ENCODE measurements at regions not wholly inside any gene's neighbourhood (a gene's known extent, or its start where the extent isn't known, plus 50 kb on each side); places are given as distances from the start of the nearest gene placed in this dataset.
"Not testable (repeated sequence)": the region's sequence is repeated elsewhere in the genome, so short reads cannot be mapped to it uniquely, and the experiment has no call there.

GRCh38 chr5:56733580-56733979 lies 81.8 kb upstream of the MAP3K1 start:
- no peak for DNase-seq (ENCODE audit: insufficient read length, low spot score)
- no peak for FAIRE-seq

GRCh38 chr5:56732121-56732520 lies 83.2 kb upstream of the MAP3K1 start:
- no peak for DNase-seq (ENCODE audit: insufficient read length, low spot score)
- no peak for FAIRE-seq

- not testable (repeated sequence) for FAIRE-seq; DNase-seq (ENCODE audit: insufficient read length, low spot score)
These were observed 83.9 kb upstream of the MAP3K1 start for GRCh38 chr5:56731473-56731872.

- DNase-seq (ENCODE audit: insufficient read length, low spot score) (no peak), FAIRE-seq (no peak)
These were observed 85.9 kb upstream of the MAP3K1 start for GRCh38 chr5:56729488-56729887.

- FAIRE-seq: no peak
- no peak for DNase-seq (ENCODE audit: insufficient read length, low spot score)
These were observed 89.5 kb upstream of the MAP3K1 start for GRCh38 chr5:56725711-56726411.

GRCh38 chr5:56724857-56725256 lies 90.5 kb upstream of the MAP3K1 start:
- DNase-seq (ENCODE audit: insufficient read length, low spot score); FAIRE-seq: not testable (repeated sequence)

GRCh38 chr5:56722317-56722716 lies 93.0 kb upstream of the MAP3K1 start:
- FAIRE-seq (no peak), DNase-seq (ENCODE audit: insufficient read length, low spot score) (no peak)

GRCh38 chr5:56717253-56717987 lies 97.9 kb upstream of the MAP3K1 start:
- FAIRE-seq (no peak), DNase-seq (ENCODE audit: insufficient read length, low spot score) (no peak)

GRCh38 chr5:56715986-56716385 lies 99.4 kb upstream of the MAP3K1 start:
- no peak for FAIRE-seq
- no peak for DNase-seq (ENCODE audit: insufficient read length, low spot score)

GRCh38 chr5:56712895-56713591 lies 102.3 kb upstream of the MAP3K1 start:
- FAIRE-seq: no peak
- DNase-seq (ENCODE audit: insufficient read length, low spot score): no peak

GRCh38 chr5:56710826-56711590 lies 104.3 kb upstream of the MAP3K1 start:
- FAIRE-seq (no peak), DNase-seq (ENCODE audit: insufficient read length, low spot score) (peak; percentile 19)

GRCh38 chr5:56706504-56706903 lies 108.8 kb upstream of the MAP3K1 start:
- FAIRE-seq (no peak), DNase-seq (ENCODE audit: insufficient read length, low spot score) (no peak)

- no peak for FAIRE-seq
- DNase-seq (ENCODE audit: insufficient read length, low spot score): no peak
These were observed 110.1 kb upstream of the MAP3K1 start for GRCh38 chr5:56705217-56705616.

GRCh38 chr5:56703952-56704351 lies 111.4 kb upstream of the MAP3K1 start:
- no peak for DNase-seq (ENCODE audit: insufficient read length, low spot score)
- FAIRE-seq: no peak

- FAIRE-seq (no peak), DNase-seq (ENCODE audit: insufficient read length, low spot score) (no peak)
These were observed 114.6 kb upstream of the MAP3K1 start for GRCh38 chr5:56700711-56701110.

- no peak for FAIRE-seq
These were observed 115.8 kb upstream of the MAP3K1 start for GRCh38 chr5:56699538-56699937.

GRCh38 chr5:56698463-56699381 lies 116.6 kb upstream of the MAP3K1 start:
- DNase-seq (ENCODE audit: insufficient read length, low spot score) (no peak), FAIRE-seq (no peak)

More at GRCh38 chr5:56699538-56699937, 115.8 kb upstream of the MAP3K1 start:
- no peak for DNase-seq (ENCODE audit: insufficient read length, low spot score)

GRCh38 chr5:56696900-56697299 lies 118.4 kb upstream of the MAP3K1 start:
- DNase-seq (ENCODE audit: insufficient read length, low spot score) (no peak), FAIRE-seq (no peak)

GRCh38 chr5:56693220-56693579 lies 122.1 kb upstream of the MAP3K1 start:
- DNase-seq (ENCODE audit: insufficient read length, low spot score) (no peak), FAIRE-seq (no peak)
